Lung (tissue), 11 donors: ENCODE measurements at regions not wholly inside any gene's neighbourhood (a gene's known extent, or its start where the extent isn't known, plus 50 kb on each side); places are given as distances from the start of the nearest gene placed in this dataset.

Experiments used
- ATAC-seq: fragments of 200-7000 bp; cut with Tn5 transposase; one replicate; pipeline ENCODE4 v1.9.1; 2020; ENCODE audit warnings: moderate number of reproducible peaks; ENCODE audit not compliant: insufficient read depth, low FRiP score
- DNase-seq, 3 donors: peaks; one replicate each; pipeline ENCODE4 v3.0.0-alpha.2; 2013 to 2017
- H3K27ac ChIP-seq, 2 donors: one replicate each; pipeline ENCODE4 v1.5.1; 2013; ENCODE audit warnings: mild to moderate bottlenecking in 2 of 2, moderate library complexity in 2 of 2, control low read depth in 1 of 2, inconsistent platforms in 1 of 2, low read depth in 1 of 2, low read length in 1 of 2
- H3K27me3 ChIP-seq, 3 donors: one replicate each; pipeline ENCODE4 v1.5.1; 2013; ENCODE audit warnings: low read length in 2 of 3; ENCODE audit not compliant: control insufficient read depth in 3 of 3, insufficient read depth in 3 of 3
- H3K36me3 ChIP-seq, 4 donors: one replicate each; pipeline ENCODE4 v1.5.1; 2013; ENCODE audit warnings: low read length in 4 of 4, mild to moderate bottlenecking in 1 of 4, moderate library complexity in 1 of 4; ENCODE audit not compliant: control insufficient read depth in 4 of 4, insufficient read depth in 4 of 4
- H3K4me1 ChIP-seq, 5 donors: one replicate each; pipeline ENCODE4 v1.5.1; 2013; ENCODE audit warnings: low read length in 5 of 5, mild to moderate bottlenecking in 2 of 5, moderate library complexity in 1 of 5; ENCODE audit not compliant: control insufficient read depth in 5 of 5, insufficient read depth in 5 of 5
- H3K4me3 ChIP-seq: one replicate; pipeline ENCODE4 v1.5.1; 2013; ENCODE audit warnings: mild to moderate bottlenecking, control low read depth, moderate library complexity
- H3K9ac ChIP-seq, 2 donors: one replicate each; pipeline ENCODE4 v1.5.1; 2013; ENCODE audit warnings: low read length in 2 of 2, control low read depth in 1 of 2; ENCODE audit not compliant: insufficient read depth in 1 of 2
- H3K9me3 ChIP-seq, 4 donors: one replicate each; pipeline ENCODE4 v1.5.1; 2013; ENCODE audit warnings: low read length in 3 of 4, mild to moderate bottlenecking in 1 of 4, moderate library complexity in 1 of 4; ENCODE audit not compliant: control insufficient read depth in 4 of 4, insufficient read depth in 3 of 4
- CTCF ChIP-seq: IDR thresholded peaks from 2 replicates; pipeline ENCODE4 v1.5.1; 2012; ENCODE audit warnings: mild to moderate bottlenecking; ENCODE audit errors: control extremely low read depth, extremely low read depth
- WGBS, 2 donors: extraction: QIAGEN DNeasy Blood & Tissue Kit; methylation state at CpG; one replicate each; pipeline ENCODE4 v1.1.7; 2013; 5-methylcytosine and 5-hydroxymethylcytosine counted together
- donor health status: control.
- donor health status: control.
- donor health status: Bipolar disorder and iron deficiency.
- donor health status: healthy.
- donor health status: DM: yes; HTN: yes; CAD: no.

- TF ChIP-seq CTCF, result no peak
- H3K4me3 ChIP-seq, result no peak overlapping the region
- H3K9me3 ChIP-seq, result no peaks in the 10 kb centered on the region
- peaks cover 0 to 40% (median 12%) of the 10 kb centered on the region in 5 donors for H3K4me1 ChIP-seq
- WGBS, 2 donors, result 70 to 86% methylated on average over 11 of the region's 11 CpGs
- DNase-seq (peak in 1 of 3 donors; percentile 53), ATAC-seq (no peak)
- H3K27me3 ChIP-seq, result no peaks in the 10 kb centered on the region
- no peaks in the 10 kb centered on the region for H3K36me3 ChIP-seq
- H3K27ac ChIP-seq, result peak overlapping the region; percentile 10 to 21
- no peak overlapping the region for H3K9ac ChIP-seq
These were observed 96.0 kb downstream of the CEBPB start for GRCh38 chr20:50286609-50287008.

- H3K4me3 ChIP-seq, result no peak overlapping the region
- no peak for DNase-seq
- H3K9ac ChIP-seq, result no peak overlapping the region
- H3K36me3 ChIP-seq, result no peaks in the 10 kb centered on the region
- no peak overlapping the region for H3K27ac ChIP-seq
- H3K9me3 ChIP-seq, result no peaks in the 10 kb centered on the region
- H3K4me1 ChIP-seq, result peaks cover 4 to 49% (median 19%) of the 10 kb centered on the region in 5 donors
- 97 to 100% methylated on average over 4 of the region's 4 CpGs for WGBS, 2 donors
- H3K27me3 ChIP-seq, result no peaks in the 10 kb centered on the region
- TF ChIP-seq CTCF, result no peak
- no peak for ATAC-seq
These were observed 96.9 kb downstream of the CEBPB start for GRCh38 chr20:50287512-50287911.

- WGBS, 2 donors, result 88 to 97% methylated on average over 6 of the region's 6 CpGs
- H3K4me1 ChIP-seq, result peaks cover 4 to 53% (median 25%) of the 10 kb centered on the region in 5 donors
- no peak for TF ChIP-seq CTCF
These were observed 97.5 kb downstream of the CEBPB start for GRCh38 chr20:50288128-50288623.

GRCh38 chr20:50289581-50289980 lies 99.0 kb downstream of the CEBPB start:
- no peak overlapping the region for H3K4me3 ChIP-seq
- no peaks in the 10 kb centered on the region for H3K27me3 ChIP-seq
- H3K36me3 ChIP-seq, result no peaks in the 10 kb centered on the region
- WGBS, 2 donors, result 92 to 97% methylated on average over 10 of the region's 10 CpGs
- peaks cover 4 to 49% (median 20%) of the 10 kb centered on the region in 5 donors for H3K4me1 ChIP-seq
- ATAC-seq (no peak), DNase-seq (no peak)
- TF ChIP-seq CTCF, result no peak
- H3K9me3 ChIP-seq, result no peaks in the 10 kb centered on the region
- no peak overlapping the region for H3K27ac ChIP-seq
- no peak overlapping the region for H3K9ac ChIP-seq

More at GRCh38 chr20:50288128-50288623, 97.5 kb downstream of the CEBPB start:
- Histone ChIP-seq H3K27ac (no peak overlapping the region), H3K9me3 (no peaks in the 10 kb centered on the region), H3K9ac (no peak overlapping the region), H3K4me3 (no peak overlapping the region), H3K27me3 (no peaks in the 10 kb centered on the region), H3K36me3 (no peaks in the 10 kb centered on the region)
- no peak for ATAC-seq
- DNase-seq, result no peak
